ENCODE measurements at regions not wholly inside any gene's neighbourhood (a gene's known extent, or its start where the extent isn't known, plus 50 kb on each side); places are given as distances from the start of the nearest gene placed in this dataset.

DNA sequence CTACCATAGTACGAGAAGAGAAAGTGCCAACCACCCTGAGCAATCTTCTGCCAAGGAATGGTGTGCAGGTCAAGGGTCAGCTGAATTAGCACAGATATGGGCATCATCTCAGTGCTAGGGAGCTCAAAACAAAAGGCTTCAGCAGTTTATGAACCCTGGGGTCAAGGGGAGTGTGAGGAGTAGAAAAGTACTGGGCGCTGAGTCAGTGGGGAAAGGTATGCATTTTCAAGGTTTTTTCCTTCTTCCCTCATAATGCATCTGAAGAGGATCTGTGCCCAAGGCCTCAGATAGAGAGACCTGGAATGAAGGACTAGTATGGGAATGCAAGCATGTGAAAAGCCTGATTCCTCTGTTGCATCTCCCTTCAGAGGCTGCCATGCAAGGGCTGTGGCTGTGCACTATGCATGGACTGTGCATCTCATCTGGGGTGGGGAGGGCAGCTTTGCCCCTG lies 81.7 kb downstream of the PERP start:
- Histone ChIP-seq H3K36me3 (ENCODE audit: control insufficient read depth, insufficient read depth, low read length) (no peaks in the 10 kb centered on the region), H3K27me3 (ENCODE audit: control insufficient read depth, insufficient read depth, low read length, poor library complexity, severe bottlenecking) (no peaks in the 10 kb centered on the region), H3K9me3 (ENCODE audit: control insufficient read depth, low read length) (no peaks in the 10 kb centered on the region), H3K27ac (ENCODE audit: low read depth, low read length) (no peak overlapping the region), H3K9ac (ENCODE audit: extremely low read depth, low read length, poor library complexity, severe bottlenecking) (no peak overlapping the region), H3K4me1 (ENCODE audit: control insufficient read depth, insufficient read depth, low read length) (no peaks in the 10 kb centered on the region), H3K4me3 (ENCODE audit: low read length) (no peak overlapping the region)
- TF ChIP-seq, protein P1, sequence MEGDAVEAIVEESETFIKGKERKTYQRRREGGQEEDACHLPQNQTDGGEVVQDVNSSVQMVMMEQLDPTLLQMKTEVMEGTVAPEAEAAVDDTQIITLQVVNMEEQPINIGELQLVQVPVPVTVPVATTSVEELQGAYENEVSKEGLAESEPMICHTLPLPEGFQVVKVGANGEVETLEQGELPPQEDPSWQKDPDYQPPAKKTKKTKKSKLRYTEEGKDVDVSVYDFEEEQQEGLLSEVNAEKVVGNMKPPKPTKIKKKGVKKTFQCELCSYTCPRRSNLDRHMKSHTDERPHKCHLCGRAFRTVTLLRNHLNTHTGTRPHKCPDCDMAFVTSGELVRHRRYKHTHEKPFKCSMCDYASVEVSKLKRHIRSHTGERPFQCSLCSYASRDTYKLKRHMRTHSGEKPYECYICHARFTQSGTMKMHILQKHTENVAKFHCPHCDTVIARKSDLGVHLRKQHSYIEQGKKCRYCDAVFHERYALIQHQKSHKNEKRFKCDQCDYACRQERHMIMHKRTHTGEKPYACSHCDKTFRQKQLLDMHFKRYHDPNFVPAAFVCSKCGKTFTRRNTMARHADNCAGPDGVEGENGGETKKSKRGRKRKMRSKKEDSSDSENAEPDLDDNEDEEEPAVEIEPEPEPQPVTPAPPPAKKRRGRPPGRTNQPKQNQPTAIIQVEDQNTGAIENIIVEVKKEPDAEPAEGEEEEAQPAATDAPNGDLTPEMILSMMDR (conservative IDR thresholded peaks at IDR 0.05): no peak
- no peak for DNase-seq
- no peaks in the 10 kb centered on the region for H3K36me3 Mint-ChIP-seq (ENCODE audit: low read depth)
- H3K4me1 Mint-ChIP-seq: no peaks in the 10 kb centered on the region
- 92 to 94% methylated on average over 1 to 2 of the region's 2 CpGs for WGBS, 2 experiments (ENCODE audit: insufficient coverage in 1 of 2, insufficient read length in 1 of 2)
- no peak overlapping the region for H3K4me3 Mint-ChIP-seq
- no peaks in the 10 kb centered on the region for H3K9me3 Mint-ChIP-seq
- no peak overlapping the region for H3K27ac Mint-ChIP-seq
- H3K27me3 Mint-ChIP-seq (ENCODE audit: insufficient read depth): peaks cover 2% of the 10 kb centered on the region

DNA sequence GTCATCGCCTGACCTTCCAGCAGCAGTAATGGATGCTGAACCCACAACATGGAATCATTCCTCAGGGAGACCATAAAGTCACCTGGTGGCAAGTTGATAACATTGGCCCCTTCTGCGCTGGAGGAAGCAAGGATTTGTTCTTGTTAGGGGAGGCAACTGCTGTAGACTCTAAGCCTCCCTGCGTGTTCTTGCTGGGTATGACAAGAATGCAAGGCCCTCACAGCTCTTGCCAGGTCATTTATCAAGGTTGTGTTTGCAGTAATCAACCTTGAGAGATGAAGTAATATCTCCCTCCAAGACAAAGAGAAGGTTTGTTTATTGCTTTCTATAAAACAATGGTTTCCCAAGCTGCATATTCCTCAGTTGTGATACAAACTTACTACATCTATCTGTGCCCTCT lies 80.9 kb downstream of the PERP start:
- Mint-ChIP-seq H3K4me3 (no peak overlapping the region), H3K9me3 (no peaks in the 10 kb centered on the region), H3K36me3 (ENCODE audit: low read depth) (no peaks in the 10 kb centered on the region), H3K27me3 (ENCODE audit: insufficient read depth) (peaks cover 2% of the 10 kb centered on the region), H3K27ac (no peak overlapping the region), H3K4me1 (peaks cover 6% of the 10 kb centered on the region)
- Histone ChIP-seq H3K9ac (ENCODE audit: extremely low read depth, low read length, poor library complexity, severe bottlenecking) (no peak overlapping the region), H3K36me3 (ENCODE audit: control insufficient read depth, insufficient read depth, low read length) (no peaks in the 10 kb centered on the region), H3K4me1 (ENCODE audit: control insufficient read depth, insufficient read depth, low read length) (no peaks in the 10 kb centered on the region), H3K27ac (ENCODE audit: low read depth, low read length) (no peak overlapping the region), H3K9me3 (ENCODE audit: control insufficient read depth, low read length) (no peaks in the 10 kb centered on the region), H3K27me3 (ENCODE audit: control insufficient read depth, insufficient read depth, low read length, poor library complexity, severe bottlenecking) (no peaks in the 10 kb centered on the region), H3K4me3 (ENCODE audit: low read length) (no peak overlapping the region)
- WGBS, 2 experiments (ENCODE audit: insufficient coverage in 1 of 2, insufficient read length in 1 of 2): 92 to 100% methylated on average over 2 to 3 of the region's 3 CpGs
- no peak for DNase-seq
- TF ChIP-seq, protein P1 (conservative IDR thresholded peaks at IDR 0.05): no peak

DNA sequence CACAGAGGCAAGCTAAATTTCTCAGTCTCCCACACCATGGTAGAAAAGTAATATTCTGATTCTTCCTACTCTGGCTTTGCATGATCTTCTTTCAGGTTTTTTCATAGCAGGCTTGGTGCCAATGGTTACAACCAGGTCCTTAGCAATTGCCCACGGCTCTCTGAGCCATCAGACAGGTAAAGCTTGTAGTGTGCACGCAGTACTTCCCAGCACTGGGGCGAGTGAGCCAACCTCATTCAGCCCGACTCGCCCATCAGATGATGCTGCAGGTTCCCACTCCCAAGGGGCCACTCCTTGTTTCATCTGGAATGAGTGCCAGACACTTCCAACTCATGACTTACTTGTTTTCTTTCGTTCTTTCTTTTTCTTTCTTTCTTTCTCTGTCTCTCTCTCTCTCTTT lies 78.3 kb downstream of the PERP start:
- TF ChIP-seq, protein P1 (conservative IDR thresholded peaks at IDR 0.05): no peak
- H3K4me3 ChIP-seq (ENCODE audit: low read length): no peak overlapping the region
- peaks cover 11% of the 10 kb centered on the region for H3K4me1 ChIP-seq (ENCODE audit: control insufficient read depth, insufficient read depth, low read length)
- H3K4me1 Mint-ChIP-seq: peaks cover 19% of the 10 kb centered on the region
- H3K36me3 Mint-ChIP-seq (ENCODE audit: low read depth): no peaks in the 10 kb centered on the region
- 91 to 92% methylated on average over 6 of the region's 6 CpGs for WGBS, 2 experiments (ENCODE audit: insufficient coverage in 1 of 2, insufficient read length in 1 of 2)
- no peaks in the 10 kb centered on the region for H3K27me3 ChIP-seq (ENCODE audit: control insufficient read depth, insufficient read depth, low read length, poor library complexity, severe bottlenecking)
- no peaks in the 10 kb centered on the region for H3K9me3 Mint-ChIP-seq
- no peak overlapping the region for H3K4me3 Mint-ChIP-seq
- no peaks in the 10 kb centered on the region for H3K9me3 ChIP-seq (ENCODE audit: control insufficient read depth, low read length)
- H3K27ac ChIP-seq (ENCODE audit: low read depth, low read length): no peak overlapping the region
- DNase-seq: no peak
- H3K27ac Mint-ChIP-seq: no peak overlapping the region
- H3K27me3 Mint-ChIP-seq (ENCODE audit: insufficient read depth): peaks cover 2% of the 10 kb centered on the region
- H3K9ac ChIP-seq (ENCODE audit: extremely low read depth, low read length, poor library complexity, severe bottlenecking): no peak overlapping the region
- no peaks in the 10 kb centered on the region for H3K36me3 ChIP-seq (ENCODE audit: control insufficient read depth, insufficient read depth, low read length)
